NCI-H69 (cell line): ENCODE measurements at regions not wholly inside any gene's neighbourhood (a gene's known extent, or its start where the extent isn't known, plus 50 kb on each side); places are given as distances from the start of the nearest gene placed in this dataset.

Experiments used
- DNase-seq: peaks from one replicate; lab custom pipeline; 2025; lab: John Stamatoyannopoulos, UW

DNA sequence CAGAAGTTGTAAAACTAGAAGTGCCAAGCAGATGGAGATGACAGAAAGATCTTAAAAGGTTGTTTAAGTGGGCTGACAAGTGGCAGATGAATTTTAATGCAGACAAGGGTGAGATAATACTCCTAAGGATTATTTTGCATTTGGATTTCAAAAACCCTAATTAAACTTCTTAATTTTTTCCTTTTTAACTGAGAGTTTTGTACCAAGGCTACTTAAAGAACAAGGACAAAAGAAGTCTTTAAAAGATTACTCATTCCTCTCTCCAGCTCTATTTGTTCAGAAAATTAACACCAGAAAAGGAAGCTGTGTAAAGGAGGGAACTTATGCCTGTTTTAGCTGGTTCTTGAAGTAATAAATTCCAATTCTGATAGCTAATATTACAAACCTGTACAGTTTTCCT, 275.4 kb downstream of the ETNK1 start:
- DNase-seq: no peak

DNA sequence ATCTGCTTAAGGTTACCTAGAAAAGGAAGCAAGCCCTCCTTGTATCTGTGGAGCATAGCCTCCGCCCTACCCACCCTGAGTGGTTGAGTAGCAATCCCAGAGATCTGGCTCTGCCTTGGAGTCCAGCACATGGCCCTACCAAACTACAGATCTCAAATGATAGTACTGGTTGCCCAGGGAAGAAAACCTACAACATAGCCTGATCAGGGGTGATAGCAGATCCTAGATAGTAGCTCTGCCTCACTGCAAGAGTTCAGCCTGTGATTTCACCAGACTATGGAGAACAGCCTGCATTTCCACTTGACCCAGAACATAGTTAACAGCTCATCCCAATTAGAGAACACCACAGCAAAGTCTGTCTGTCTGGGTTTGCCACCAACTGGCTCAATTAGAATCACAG, 279.5 kb downstream of the ETNK1 start:
- DNase-seq: no peak

DNA sequence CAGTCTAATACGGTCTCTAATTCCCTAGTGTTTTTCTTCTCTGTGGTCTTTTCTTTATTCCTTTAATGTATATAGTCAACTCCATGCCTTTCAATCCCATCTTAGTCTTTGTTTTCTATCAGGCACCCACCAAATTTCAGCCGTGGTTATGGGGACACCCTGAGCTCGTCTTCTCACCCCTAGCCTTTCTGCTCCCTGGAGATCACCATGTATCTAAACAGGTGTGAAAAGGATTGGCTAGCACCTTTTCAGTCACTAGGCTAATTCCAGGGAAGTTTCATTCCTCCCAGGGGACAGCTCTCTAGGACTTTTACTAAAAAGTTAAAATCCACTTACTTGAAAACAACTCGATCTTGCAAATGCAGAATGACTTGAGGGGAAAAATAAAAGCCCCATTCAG, 291.3 kb downstream of the ETNK1 start:
- DNase-seq: no peak

DNA sequence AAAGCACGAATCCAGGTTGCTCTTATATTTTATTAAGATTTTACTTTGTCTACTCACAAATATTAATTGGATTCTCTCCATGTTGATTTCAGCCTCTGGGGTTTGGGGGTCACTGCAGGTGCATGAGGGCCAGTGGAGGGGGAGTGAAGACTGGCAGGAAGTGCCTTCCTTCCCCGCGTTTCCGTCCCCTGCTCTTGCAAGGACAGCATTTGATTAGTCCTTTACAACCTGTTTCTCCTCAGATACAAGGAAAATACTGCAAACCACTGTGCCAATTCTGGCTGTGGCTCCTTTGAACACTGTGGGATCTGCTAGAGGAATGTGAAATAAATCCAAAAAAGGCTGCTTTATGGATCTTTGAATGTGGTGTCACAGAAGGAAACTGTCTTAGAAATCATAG, 291.8 kb downstream of the ETNK1 start:
- no peak for DNase-seq

DNA sequence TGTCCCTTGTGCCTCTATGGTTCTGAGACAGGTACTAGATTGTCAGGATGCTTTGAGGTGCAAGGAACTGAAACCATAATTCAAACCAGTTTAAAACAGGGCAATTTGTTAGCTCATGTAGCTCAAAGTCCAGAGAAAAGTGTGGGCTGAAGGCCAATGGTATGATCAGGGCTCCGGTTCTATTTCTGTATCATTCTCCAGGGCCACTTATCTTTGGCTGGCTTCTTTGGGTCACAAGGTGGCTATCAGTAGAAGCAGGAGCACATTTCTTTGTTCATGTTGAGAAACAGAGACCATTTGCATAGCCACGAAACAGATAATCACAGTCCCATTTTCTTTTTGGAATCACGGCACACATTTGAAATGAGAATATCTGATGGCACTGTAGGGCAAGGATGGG, 294.9 kb downstream of the ETNK1 start:
- no peak for DNase-seq

DNA sequence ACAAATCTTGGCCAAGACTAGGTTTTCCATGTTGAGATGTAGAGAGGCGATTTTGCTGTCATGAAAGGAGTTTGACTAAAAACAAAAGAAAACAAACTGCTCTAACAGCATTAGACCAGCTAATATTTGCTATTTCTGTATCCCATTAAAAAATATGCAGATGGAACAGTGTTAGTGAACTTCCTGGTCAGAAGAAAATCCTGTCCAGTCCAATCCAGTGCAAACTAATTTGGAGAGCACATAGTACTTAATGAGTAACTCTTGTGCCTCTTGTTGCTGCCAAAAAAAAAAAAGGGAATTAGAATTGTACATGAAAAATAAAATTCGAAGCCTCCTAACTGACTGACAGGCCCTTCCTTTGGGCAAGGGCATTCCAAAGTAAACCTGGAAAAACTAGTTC, 298.8 kb downstream of the ETNK1 start:
- no peak for DNase-seq

DNA sequence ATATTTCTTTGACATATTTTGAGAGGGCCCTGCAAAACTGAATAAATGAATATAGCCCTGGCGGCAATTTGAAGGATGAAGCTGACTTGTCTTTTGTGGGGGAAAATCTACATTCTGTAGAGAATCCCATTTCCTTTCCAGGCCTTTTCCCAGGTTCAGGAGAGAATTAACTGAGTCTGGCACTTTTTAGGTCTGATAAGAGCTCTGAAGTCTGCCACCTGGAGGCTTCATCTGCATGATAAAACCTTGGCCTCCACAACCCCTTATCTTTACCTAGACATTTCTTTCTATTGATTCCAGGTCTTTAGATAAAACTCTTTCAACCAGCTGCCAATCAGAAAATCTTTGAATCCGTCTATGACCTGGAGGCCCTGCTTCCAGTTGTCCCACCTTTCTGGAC, 299.4 kb downstream of the ETNK1 start:
- no peak for DNase-seq

DNA sequence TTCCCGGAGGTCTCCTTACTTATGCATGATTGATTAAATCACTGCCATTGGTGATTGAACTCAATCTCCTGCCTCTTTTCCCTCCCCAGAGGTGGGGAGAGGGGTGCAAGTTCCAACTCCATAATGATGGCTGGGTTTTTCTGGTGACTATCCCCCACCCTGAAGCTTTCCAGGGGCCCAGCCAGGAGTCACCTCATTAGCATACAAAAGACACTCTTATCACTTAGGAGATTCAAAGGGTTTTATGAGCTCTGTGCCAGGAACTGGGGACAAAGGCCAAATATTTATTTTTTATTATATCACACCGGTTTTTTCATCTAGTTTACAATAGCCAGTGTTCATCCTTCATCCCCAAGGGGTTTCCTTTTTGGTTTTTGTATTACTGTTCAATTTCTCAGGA, 300.7 kb downstream of the ETNK1 start:
- no peak for DNase-seq

DNA sequence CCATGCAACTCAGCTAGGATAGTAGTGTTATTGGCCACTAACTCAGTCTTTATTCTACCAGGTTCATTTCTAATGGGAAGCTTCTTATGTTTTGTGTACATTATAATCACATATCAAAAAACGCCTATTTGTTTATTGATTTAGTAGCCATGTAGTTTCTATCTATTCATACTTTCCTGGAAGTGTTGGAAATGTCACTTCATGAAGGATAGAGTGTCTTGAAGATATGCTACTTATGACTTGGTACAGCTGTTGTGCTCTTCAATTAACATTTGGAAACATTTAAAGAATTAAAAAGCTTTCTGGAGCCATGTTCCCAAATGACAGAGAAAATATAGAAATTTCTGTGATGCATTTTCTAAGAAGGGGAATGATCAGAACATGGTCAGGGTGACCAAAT, 307.5 kb downstream of the ETNK1 start:
- no peak for DNase-seq

DNA sequence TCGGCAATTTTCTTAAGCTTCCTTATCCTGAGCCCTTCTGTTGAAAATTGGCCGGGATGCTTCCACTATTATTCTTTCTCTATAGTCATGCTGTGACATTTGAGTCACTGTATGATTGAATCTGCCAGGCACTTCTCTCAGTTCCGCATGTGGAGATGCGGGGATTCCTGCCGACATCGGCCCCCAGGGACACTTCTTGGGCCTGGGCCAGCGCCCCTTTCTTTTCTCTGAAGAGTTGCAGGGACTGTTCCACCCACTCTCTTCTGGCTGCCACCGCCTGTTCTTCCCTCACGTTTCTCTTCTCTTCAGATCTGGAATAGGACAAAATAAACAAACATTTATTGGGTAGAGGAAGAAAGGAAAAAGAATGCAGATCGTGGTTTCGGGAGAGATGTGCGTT, 310.1 kb downstream of the ETNK1 start:
- DNase-seq: peak; percentile 82

DNA sequence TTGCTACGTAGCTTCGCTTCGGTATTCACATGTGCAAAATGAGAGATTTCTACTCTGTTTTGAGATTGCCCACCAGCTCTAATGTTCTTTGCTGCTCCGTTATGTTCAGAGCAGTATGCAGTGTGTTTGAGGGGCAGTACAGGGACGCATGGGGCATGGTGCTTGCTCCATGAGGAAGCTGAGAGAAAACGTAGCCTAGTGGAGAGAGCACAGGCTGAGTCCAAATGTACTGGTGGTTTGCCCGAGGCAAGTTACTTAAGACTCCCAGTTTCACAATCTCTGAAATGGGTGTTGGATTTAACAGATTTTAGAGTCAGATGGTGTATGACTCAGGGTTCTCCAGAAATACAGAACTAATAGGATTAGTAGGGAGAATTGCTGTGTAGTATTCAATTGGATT, 310.5 kb downstream of the ETNK1 start:
- DNase-seq: peak; percentile 56

DNA sequence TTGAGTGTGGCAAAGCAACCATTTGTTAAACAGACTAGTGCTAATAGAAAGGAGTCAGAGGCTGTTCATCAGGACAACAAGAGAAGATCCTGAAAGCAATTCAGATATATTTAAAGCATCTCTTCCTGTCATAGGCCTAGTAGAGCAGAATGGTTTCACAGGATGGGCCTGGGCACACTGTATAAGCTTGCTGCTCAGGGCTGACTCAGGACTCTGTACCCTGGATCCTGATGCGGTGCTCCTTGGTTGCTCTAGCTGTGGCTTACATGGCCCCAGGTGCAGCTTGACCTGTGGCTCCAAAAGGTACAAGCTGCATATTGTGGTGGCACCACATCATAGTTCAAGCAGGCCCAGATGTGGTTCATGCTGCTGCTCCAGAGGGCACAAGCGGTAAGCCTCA, 313.4 kb downstream of the ETNK1 start:
- no peak for DNase-seq

DNA sequence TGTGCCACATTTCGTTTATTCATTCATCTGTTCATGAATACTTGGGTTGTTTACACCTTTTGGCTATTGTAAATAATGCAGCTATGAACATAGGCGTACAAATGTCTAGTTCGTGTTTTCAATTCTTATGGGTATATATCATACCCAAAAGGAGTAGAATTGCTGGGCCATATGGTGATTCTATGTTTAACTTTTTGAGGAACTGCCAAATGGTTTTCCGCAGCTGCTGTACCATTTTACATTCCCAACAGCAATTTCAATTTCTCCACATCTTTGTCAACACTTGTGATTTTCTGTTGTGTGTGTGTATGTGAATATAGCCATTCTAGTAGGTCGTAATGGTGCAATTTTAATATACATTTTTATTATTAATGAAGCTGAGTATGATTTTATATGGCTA, 326.2 kb downstream of the ETNK1 start:
- DNase-seq: no peak

DNA sequence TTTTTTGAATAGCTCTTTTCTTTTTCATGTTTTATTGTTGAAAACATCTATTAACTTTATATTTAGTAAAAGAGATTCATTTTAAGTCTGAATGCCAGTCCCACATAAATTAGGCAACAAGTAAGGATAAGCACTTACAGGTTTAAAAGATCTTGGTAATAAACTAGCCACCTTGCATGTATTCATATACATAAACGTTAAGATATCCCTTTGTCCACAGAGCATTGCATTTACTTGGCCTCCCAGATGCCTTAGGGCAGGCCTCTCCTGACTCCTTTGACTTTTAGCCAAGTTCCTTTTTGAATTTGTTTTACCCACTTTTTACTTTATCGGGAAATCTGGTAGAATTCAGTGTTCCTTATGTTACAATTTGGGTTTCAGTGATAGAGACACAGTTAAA, 331.7 kb downstream of the ETNK1 start:
- no peak for DNase-seq

DNA sequence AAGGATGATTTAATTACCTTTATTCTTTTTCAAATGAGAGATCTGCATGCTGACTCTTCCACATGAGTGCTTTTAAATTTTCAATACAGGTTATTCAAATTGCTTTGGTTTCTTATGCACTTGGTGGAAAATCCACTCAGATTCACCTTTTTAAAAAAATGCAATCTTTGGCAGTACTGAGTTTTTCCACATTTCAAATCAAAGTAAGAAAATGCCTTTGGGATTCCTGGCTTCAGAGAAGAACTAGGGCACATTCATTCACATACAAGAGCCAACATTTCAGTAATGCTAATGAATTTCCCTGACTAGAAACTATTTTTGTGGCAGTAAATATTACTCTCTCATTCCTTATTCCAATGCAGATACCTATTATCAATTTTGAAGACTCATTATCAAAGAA, 342.2 kb downstream of the ETNK1 start:
- DNase-seq: no peak

DNA sequence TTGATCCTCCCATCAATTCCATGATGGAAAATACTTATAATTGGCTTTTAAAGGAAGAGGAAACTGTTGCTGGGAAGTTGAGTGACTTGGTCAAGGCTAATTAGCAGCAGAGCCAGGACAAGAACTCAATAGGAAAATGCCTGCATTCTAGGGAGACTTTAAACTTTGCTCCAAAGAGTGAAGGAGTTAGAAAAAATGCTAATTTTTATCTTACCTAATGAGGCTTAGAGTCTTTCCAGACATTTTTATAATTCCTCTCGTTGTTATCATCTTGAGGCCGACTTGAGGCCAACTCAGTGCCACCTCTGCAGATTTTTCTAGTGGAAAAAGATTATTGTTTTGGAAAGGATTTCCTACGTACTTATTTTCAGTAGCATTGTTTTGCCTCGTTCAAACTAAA, 344.6 kb downstream of the ETNK1 start:
- no peak for DNase-seq

DNA sequence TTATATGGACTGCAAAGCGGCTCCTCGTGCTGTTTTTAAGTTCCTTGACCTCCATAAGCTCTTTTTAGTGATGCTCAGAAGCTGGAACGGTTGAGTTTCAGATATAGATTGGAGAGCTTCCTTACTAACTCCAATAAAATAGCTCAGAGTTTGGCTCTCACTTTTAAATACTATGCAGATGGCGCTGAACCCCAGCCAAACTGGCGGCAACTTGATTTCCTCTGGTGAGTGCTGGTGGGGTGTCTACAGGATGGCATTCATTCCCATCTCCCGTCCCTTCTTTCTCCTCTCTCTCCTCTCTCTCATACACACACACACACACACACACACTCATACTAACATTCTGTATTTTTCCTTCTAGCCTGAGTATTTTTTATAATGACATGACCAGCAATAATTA, 346.3 kb downstream of the ETNK1 start:
- DNase-seq: no peak

DNA sequence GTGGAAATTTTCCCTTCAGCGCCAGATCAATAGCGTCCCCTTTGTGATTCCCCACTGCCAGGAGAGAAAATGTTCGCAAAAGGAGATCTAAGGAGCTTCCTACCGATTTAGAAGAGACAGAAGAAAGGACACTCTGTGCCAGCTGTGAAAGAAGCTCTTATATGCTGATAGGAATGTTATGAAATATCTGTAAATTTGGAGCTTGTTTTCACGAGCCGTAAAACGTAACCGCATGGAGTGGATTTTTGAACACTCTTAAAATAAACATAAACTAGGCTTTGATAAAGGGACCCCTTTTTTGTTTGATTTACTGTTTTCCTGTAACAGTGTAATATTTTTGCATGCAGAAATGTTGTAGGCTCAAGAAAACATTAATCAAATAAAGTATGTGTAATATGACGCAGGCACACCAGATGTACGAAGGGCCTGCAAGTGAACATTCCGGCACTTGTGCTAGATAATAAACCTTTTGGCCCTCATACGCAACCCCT, 346.8 kb downstream of the ETNK1 start:
- no peak for DNase-seq

DNA sequence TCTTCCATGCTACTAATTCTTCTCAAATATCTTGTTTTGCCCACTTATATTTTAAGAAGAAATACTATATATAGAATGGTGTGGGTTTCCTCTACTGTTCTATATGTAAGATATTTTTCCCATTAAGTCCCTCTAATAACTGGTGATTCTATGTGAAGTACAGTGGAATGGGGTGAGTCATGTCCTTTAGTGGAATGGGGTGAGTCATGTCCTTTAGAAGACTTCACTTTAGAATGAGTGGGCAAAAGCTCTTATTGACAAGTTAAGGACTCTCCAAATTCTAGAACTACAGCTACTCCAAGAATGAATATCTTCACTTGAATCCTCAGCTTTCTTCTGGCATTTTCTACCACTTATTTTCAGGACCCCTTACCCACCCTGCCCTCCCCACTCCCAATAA, 349.9 kb downstream of the ETNK1 start:
- DNase-seq: no peak

DNA sequence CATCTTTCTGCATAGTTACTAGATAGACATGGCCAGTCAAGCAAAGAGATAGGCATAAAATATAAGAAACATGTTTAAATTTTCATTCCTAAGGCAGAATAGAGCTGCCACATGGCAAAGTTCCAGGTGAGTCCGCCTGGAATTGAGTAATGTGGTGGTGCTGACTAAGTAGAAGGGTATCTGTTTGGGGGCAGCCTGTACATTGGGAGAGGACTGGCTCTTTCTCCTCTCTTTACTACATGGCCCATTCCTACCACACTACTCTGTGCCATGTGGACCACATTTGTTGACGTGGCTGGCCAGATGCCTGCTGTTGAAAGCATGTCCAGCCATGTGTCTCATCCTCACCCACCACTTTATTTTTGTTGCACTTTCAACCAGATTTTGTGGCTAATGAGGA, 354.0 kb downstream of the ETNK1 start:
- no peak for DNase-seq

DNA sequence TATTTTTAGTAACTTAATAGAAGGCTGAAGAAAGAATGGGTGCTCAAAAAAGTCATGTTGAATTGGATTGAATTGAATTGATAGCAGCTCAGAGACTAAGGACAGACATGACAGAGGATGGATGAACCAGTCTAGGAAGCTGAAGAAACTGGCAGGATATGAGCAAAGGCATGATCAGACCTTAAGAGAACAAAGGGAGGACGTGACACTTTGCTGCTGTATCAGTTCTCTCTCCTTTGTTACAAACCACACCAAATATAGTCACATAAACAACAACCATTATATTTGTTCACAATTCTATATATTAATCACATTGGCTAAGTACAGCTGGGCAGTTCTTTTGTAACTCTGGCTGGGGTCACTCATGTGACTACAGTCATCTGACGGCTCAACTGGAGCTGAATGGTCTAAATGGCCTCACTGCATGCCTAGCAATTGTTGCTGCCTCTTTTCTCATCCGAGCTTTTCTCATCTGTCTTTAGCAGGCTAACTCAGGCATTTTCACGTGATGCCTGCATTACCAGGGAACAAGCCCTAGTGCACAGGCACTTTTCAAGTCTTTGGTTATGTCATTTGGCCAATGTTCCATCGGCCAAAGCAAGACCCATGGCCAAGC, 355.0 kb downstream of the ETNK1 start:
- no peak for DNase-seq

DNA sequence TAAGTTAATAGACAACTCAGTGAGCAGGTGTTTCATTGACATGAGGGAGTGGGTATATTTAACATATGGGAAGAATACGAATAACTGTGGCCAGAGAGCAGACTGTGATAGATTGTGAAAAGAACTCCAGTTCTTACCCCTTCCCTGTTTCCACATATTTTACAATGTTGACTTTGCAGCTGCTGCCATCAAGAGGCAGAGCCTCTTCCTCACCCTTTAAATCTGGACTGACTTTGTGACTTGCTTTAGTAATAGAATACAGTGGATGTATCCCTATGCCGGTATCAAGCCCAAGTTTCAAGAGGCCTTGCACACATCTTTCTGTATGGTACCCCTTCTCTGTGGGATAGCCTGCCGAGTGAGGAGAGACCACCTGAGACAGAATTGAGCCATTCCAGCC, 356.7 kb downstream of the ETNK1 start:
- no peak for DNase-seq

DNA sequence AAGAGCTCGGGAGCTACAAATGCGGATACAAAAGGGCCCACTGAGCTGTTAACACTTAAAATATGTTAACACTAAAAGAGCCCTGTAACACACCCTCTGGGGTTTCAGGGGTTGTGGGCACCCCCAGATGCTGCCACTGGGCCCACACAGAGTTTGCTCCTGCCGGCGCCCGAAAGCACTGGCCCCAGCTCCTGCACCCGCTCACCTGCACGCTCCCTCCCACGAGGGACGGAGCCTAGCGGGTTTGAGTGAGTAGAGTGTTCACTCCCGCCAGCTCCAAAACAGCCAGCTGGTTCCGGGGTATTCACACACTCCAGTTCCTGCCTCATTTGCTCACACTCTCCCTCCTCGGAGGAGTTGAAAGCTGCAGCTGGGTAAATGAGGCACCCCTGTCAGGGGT, 357.7 kb downstream of the ETNK1 start:
- DNase-seq: peak; percentile 44

DNA sequence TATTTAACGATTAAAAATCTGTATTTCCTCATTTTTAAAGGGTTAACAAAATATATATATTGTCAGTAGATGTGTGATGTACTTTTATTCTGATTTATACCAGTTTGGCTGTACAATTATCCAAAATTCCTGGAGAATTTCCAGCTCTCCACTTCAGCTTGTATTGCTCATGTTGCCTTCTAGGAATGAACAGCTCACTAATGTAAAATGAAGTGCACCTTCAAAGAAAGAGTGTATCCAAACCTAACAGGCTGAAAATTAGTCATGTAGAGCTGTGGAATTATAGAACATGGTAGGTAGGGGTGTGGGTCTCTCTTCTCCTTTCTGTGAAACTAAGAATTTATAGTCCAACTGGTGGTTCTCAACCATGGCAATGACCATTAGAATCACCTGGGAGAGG, 362.0 kb downstream of the ETNK1 start:
- no peak for DNase-seq

DNA sequence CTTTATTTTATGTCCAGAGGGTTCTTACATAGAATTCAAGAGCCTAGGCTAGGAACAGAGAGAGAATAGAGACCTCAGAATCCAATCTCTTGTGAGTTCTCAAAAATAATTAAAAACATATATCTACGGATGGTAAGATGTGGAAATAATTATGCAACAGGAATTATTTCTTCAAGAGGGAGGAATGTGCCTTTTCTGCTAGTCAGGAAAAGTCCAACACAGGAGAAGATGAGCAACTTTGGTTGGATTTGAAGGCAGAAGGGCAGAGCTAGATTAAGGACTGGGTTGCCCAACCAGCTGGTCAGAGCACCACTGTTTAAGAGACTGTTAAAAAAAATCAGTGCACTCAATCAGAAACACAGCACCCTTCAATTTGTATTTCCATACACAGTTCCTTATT, 365.5 kb downstream of the ETNK1 start:
- DNase-seq: no peak
